ENCODE measurements at regions not wholly inside any gene's neighbourhood (a gene's known extent, or its start where the extent isn't known, plus 50 kb on each side); places are given as distances from the start of the nearest gene placed in this dataset.

- no peak for TF ChIP-seq CTCF (IDR thresholded peaks at IDR 0.05; ENCODE audit: control extremely low read depth, extremely low read depth, low read depth, missing control alignments)
- CTCF ChIA-PET, result interaction anchor here (1.1 kb wide), 1 partner anchor 8 kb away, joined by 4 read pairs; no protein-coding TSS in a partner anchor
- POLR2A ChIA-PET, result no interaction called here
- DNase-seq (ENCODE audit: extremely low spot score), result no peak
Measured at GRCh38 chr17:15177343-15177742, 87.8 kb downstream of the PMP22 start.

- ChIA-PET POLR2A (no interaction called here), CTCF (interaction anchor here (3.0 kb wide), 1 partner anchor 12 kb away, joined by 8 read pairs; no protein-coding TSS in a partner anchor)
- no peak for DNase-seq (ENCODE audit: extremely low spot score)
- no peak for TF ChIP-seq CTCF (IDR thresholded peaks at IDR 0.05; ENCODE audit: control extremely low read depth, extremely low read depth, low read depth, missing control alignments)
Measured at GRCh38 chr17:15175356-15175755, 89.8 kb downstream of the PMP22 start.

GRCh38 chr17:15171167-15172047, 93.7 kb downstream of the PMP22 start:
- ChIA-PET POLR2A (no interaction called here), CTCF (interaction anchor here (1.0 to 1.7 kb wide), 2 partner anchors 10 to 19 kb away, joined by 4 read pairs; no protein-coding TSS in a partner anchor)
- peak; percentile 23 for TF ChIP-seq CTCF (IDR thresholded peaks at IDR 0.05; ENCODE audit: control extremely low read depth, extremely low read depth, low read depth, missing control alignments)
- peak; percentile 26 for DNase-seq (ENCODE audit: extremely low spot score)

- ChIA-PET CTCF (no interaction called here), POLR2A (no interaction called here)
- no peak for TF ChIP-seq CTCF (IDR thresholded peaks at IDR 0.05; ENCODE audit: control extremely low read depth, extremely low read depth, low read depth, missing control alignments)
- DNase-seq (ENCODE audit: extremely low spot score), result no peak
Measured at GRCh38 chr17:15169676-15170075, 95.5 kb downstream of the PMP22 start.

GRCh38 chr17:15168379-15168778, 96.7 kb downstream of the PMP22 start:
- DNase-seq (ENCODE audit: extremely low spot score), result no peak
- CTCF ChIA-PET, result interaction anchor here (1.2 kb wide), 1 partner anchor 12 kb away, joined by 3 read pairs; no protein-coding TSS in a partner anchor
- POLR2A ChIA-PET, result no interaction called here
- TF ChIP-seq CTCF (IDR thresholded peaks at IDR 0.05; ENCODE audit: control extremely low read depth, extremely low read depth, low read depth, missing control alignments), result no peak

- POLR2A ChIA-PET, result no interaction called here
- DNase-seq (ENCODE audit: extremely low spot score), result no peak
- no peak for TF ChIP-seq CTCF (IDR thresholded peaks at IDR 0.05; ENCODE audit: control extremely low read depth, extremely low read depth, low read depth, missing control alignments)
- CTCF ChIA-PET, result no interaction called here
Measured at GRCh38 chr17:15161395-15161794, 103.7 kb downstream of the PMP22 start.
